Panc1 (cell line): ENCODE measurements at regions not wholly inside any gene's neighbourhood (a gene's known extent, or its start where the extent isn't known, plus 50 kb on each side); places are given as distances from the start of the nearest gene placed in this dataset.

ENCODE experiments used
- ATAC-seq: fragments of 200-7000 bp; cut with Tn5 transposase; 2 replicates; pipeline ENCODE4 v1.9.1; 2020; ENCODE audit warnings: mild to moderate bottlenecking, moderate library complexity
- BruUV-seq: library from RNA; stranded (reverse); fragments of 400-500 nt; replicated peaks from 2 replicates; lab custom pipeline; 2021; lab: Mats Ljungman, UMichigan
- CTCF ChIA-PET: fragments of 300-600 bp; sonication (Branson Sonifier 250); formaldehyde crosslinking; loops from one replicate; lab custom pipeline; 2022; ENCODE audit warnings: antibody characterized with exemption; lab: Charles Lee
- POLR2A ChIA-PET: fragments of 300-600 bp; sonication (Branson Sonifier 250); formaldehyde crosslinking; loops from one replicate; lab custom pipeline; 2022; ENCODE audit warnings: antibody characterized with exemption; lab: Charles Lee
- DNase-seq: peaks from one replicate; pipeline ENCODE4 v3.0.0-alpha.2; 2010; ENCODE audit warnings: low read depth, low spot score
- H3K27ac ChIP-seq: 2 replicates; pipeline ENCODE4 v1.5.1; 2011; ENCODE audit warnings: mild to moderate bottlenecking, low read length, inconsistent platforms
- H3K27me3 ChIP-seq: fragments of 200-500 bp; sonication (Bioruptor generic); 2 replicates; pipeline ENCODE4 v1.6.0; 2014; ENCODE audit warnings: low read length, inconsistent platforms; ENCODE audit not compliant: control insufficient read depth, insufficient read depth
- H3K36me3 ChIP-seq: fragments of 200-500 bp; sonication (Bioruptor generic); 2 replicates; pipeline ENCODE4 v1.5.1; 2014; ENCODE audit warnings: inconsistent platforms, mild to moderate bottlenecking, low read length, moderate library complexity; ENCODE audit not compliant: control insufficient read depth, insufficient read depth
- H3K4me1 ChIP-seq: 2 replicates; pipeline ENCODE4 v1.5.1; 2011; ENCODE audit warnings: inconsistent platforms, mild to moderate bottlenecking, low read length, moderate library complexity; ENCODE audit not compliant: control insufficient read depth, insufficient read depth
- H3K4me3 ChIP-seq, 2 experiments: 2 replicates each; pipeline ENCODE4 v1.5.1; 2011 to 2012; ENCODE audit warnings: low read depth in 2 of 2, low read length in 2 of 2, mild to moderate bottlenecking in 2 of 2, inconsistent platforms in 1 of 2, moderate library complexity in 1 of 2
- H3K9me3 ChIP-seq: fragments of 200-500 bp; sonication (Bioruptor generic); 2 replicates; pipeline ENCODE4 v1.5.1; 2014; ENCODE audit warnings: low read depth, mild to moderate bottlenecking, inconsistent platforms, low read length, moderate library complexity; ENCODE audit not compliant: control insufficient read depth, insufficient read depth
- CTCF ChIP-seq: fragments of 450-650 bp; IDR thresholded peaks from 2 replicates; pipeline ENCODE4 v1.5.1; 2017; ENCODE audit warnings: mild to moderate bottlenecking
- POLR2AphosphoS5 ChIP-seq: IDR thresholded peaks from 2 replicates; pipeline ENCODE4 v1.6.1; 2012; ENCODE audit warnings: mild to moderate bottlenecking, low read depth, low read length, moderate library complexity
- REST ChIP-seq, 2 experiments: IDR thresholded peaks; 2 replicates each; pipeline ENCODE4 v1.6.1; 2011 to 2012; ENCODE audit warnings: low read depth in 2 of 2, control low read depth in 1 of 2, low read length in 1 of 2, mild to moderate bottlenecking in 1 of 2, moderate library complexity in 1 of 2; ENCODE audit not compliant: insufficient read depth in 1 of 2
- SIN3A ChIP-seq: IDR thresholded peaks from 2 replicates; pipeline ENCODE4 v1.6.1; 2012; ENCODE audit warnings: low read depth, mild to moderate bottlenecking, low read length, moderate library complexity, borderline replicate concordance; ENCODE audit not compliant: insufficient read depth
- TCF7L2 ChIP-seq: IDR thresholded peaks from 2 replicates; pipeline ENCODE4 v1.6.1; 2011; ENCODE audit warnings: mild to moderate bottlenecking, low read depth, low read length, inconsistent platforms
- in situ Hi-C: cut with HindIII; loops from 2 replicates; pipeline ENCODE4 v1.10.0; 2016; ENCODE audit warnings: low sequenced_read_pairs, low pct_unique_long_range_greater_than_20kb
- intact Hi-C: fragments of 100-400 bp; cut with micrococcal nuclease; formaldehyde crosslinking; loops from one replicate; pipeline ENCODE4 v1.10.0; 2022; ENCODE audit not compliant: unreplicated experiment

GRCh38 chr16:6926341-6926740, 406.3 kb upstream of the RBFOX1 start:
- H3K27ac ChIP-seq: no peak overlapping the region
- in situ Hi-C loops (no loop called here), intact Hi-C loops (no loop called here)
- TF ChIP-seq REST (IDR thresholded peaks at IDR 0.05; ENCODE audit: insufficient read depth in 1 of 2, low read depth in 2 of 2, low read length in 1 of 2): no peak
- ATAC-seq: no peak
- no peaks in the 10 kb centered on the region for H3K36me3 ChIP-seq
- POLR2A ChIA-PET: no interaction called here
- H3K4me3 ChIP-seq: no peak overlapping the region
- H3K4me1 ChIP-seq: no peaks in the 10 kb centered on the region
- CTCF ChIA-PET: no interaction called here
- no peaks in the 10 kb centered on the region for H3K9me3 ChIP-seq
- no peaks in the 10 kb centered on the region for H3K27me3 ChIP-seq
- no peak for DNase-seq
- BruUV-seq: no TSS peak

GRCh38 chr16:6918646-6919045, 414.0 kb upstream of the RBFOX1 start:
- no peaks in the 10 kb centered on the region for H3K4me1 ChIP-seq
- intact Hi-C loops: no loop called here
- TF ChIP-seq CTCF (no peak), SIN3A (no peak), TCF7L2 (no peak), REST (IDR thresholded peaks at IDR 0.05; ENCODE audit: insufficient read depth in 1 of 2, low read depth in 2 of 2, low read length in 1 of 2) (no peak), POLR2AphosphoS5 (no peak)
- no peaks in the 10 kb centered on the region for H3K9me3 ChIP-seq
- ATAC-seq: no peak
- in situ Hi-C loops: no loop called here
- CTCF ChIA-PET: no interaction called here
- no peak overlapping the region for H3K27ac ChIP-seq
- POLR2A ChIA-PET: no interaction called here
- BruUV-seq: no TSS peak
- H3K27me3 ChIP-seq: no peaks in the 10 kb centered on the region
- no peaks in the 10 kb centered on the region for H3K36me3 ChIP-seq
- no peak for DNase-seq
- H3K4me3 ChIP-seq: no peak overlapping the region
